NK-92 treated with Interleukin-12 subunit alpha and Interleukin-12 subunit beta, amount 100 ng/mL, for 24 hours (cell line): ENCODE measurements at regions not wholly inside any gene's neighbourhood (a gene's known extent, or its start where the extent isn't known, plus 50 kb on each side); places are given as distances from the start of the nearest gene placed in this dataset.

ENCODE experiments used
- DNase-seq: peaks from one replicate; lab custom pipeline; 2025; lab: John Stamatoyannopoulos, UW

DNA sequence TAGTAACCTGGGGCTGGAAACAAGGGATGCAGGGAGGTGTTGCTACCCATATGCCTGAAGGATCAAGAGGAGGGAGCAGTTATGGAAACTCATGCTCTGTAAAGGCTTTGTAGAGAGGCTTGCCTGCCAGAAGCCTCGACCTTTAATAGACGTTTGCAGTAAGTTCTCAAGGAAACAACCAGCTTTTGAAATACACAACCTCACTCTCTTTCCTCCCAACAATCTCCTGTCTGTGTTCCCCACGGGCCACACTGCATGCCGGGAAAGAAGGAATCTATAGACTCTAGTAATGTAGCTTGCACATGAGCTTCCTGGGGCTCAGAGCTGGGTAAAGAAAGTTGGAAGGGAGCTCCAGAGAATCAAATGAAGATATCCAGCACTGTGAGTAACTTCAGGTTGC lies 101.6 kb upstream of the PACRGL start:
- DNase-seq = no peak

- no peak for DNase-seq
Measured at GRCh38 chr4:20603671-20604313, 96.5 kb upstream of the PACRGL start.

DNA sequence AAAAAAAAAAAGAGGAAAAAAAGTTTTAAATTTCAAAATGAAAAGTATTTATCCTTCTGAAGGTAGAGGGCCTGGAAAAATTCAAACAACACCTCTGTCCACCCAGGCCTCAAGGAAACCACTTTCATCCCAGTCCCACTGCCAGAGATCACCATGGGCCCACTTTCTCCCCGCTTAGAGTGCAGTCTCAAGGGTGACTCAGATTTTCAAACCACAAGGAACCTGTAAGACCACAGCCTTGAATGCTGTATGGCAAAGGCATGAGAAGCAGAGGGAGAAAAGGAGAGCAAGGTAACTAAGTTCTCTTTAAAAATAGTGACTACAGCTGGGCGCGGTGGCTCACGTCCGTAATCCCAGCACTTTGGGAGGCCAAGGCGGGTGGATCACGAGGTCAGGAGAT lies 87.9 kb upstream of the PACRGL start:
- no peak for DNase-seq

DNA sequence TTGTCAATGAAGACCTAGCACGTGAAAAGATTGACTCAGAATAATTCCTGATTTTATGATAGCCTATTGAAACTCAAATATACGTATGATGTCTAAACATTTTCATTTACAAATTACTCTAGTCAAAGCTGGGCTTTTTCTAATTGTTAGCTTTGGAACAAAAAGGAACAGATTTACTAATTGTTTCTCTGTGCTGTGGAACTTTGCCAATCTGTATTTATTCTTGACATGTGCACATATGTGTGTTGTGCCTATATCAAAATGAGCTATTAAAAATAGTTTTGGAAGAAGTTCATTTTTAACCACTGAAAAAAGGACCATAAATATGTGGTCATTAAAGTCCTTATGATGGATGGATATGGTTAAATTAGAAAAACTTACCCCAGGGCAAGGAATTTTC lies 85.4 kb upstream of the PACRGL start:
- no peak for DNase-seq

DNA sequence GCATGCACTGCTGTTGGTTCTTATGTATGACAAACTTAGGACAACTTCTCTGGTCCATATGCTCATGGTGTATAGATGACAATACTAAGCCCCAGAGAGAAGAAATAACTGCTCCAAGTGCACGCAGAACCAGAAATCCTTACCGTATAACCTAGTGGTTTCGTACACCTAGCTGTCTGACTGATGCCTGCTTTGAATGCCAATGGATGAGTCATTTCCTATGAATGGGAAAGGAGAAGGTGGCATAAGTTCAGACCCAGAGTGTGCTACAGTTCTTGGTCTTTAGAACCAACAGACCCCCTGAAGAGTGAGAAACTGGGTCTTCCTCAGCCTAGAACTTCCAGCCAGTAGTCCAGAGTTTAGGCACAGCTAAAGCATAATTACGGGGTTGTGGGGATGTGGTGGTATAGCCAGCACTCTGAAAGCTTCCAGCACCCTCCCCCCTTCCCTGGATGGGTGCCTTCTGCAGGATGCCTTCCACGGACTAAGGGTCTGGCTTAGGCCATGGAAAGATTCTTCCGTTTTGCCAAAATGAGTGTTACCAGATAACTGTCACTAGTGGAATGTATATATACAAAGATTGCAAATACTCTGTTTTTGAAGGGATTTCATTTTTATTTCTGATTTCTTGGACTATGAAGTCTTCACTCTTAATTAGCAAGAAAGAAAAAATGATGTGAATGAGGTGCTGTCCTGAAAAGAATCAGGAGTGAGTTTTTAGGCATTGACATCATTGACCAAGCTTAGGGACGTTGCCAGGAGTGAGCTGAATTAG lies 84.6 kb upstream of the PACRGL start:
- no peak for DNase-seq

- DNase-seq = no peak
Measured at GRCh38 chr4:20616313-20616712, 83.9 kb upstream of the PACRGL start.

DNA sequence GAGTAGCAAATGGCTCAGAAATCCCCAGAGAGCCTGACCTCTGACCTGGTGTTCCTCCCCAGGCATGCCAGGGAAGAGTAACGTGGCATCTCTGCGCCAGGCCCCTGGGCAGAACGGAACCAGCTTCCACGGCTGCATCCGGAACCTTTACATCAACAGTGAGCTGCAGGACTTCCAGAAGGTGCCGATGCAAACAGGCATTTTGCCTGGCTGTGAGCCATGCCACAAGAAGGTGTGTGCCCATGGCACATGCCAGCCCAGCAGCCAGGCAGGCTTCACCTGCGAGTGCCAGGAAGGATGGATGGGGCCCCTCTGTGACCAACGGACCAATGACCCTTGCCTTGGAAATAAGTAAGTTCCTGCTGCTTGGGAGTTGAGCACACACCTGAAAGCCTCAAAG lies 83.4 kb upstream of the PACRGL start:
- no peak for DNase-seq

- DNase-seq = no peak
Measured at GRCh38 chr4:20617678-20618396, 82.4 kb upstream of the PACRGL start.

GRCh38 chr4:20618731-20619130 lies 81.5 kb upstream of the PACRGL start:
- DNase-seq = no peak

DNA sequence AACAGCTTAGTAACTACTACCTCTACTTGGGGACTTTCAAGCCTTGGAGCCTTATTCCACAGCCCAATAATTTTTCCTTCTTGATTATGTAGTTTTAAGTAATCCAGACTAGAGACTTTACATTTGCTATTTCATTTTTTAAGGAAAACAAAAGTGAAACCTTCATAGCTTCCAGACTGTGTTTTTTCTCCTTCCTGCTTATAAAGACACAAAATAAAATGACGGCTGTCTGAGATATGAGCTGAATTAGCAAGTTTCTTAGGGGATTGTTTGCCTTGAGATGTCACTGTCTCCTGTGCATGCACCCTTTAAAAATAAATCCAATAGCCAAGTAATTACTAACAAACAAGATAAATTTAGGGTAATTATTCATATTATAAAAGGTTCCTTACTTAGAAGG lies 78.8 kb upstream of the PACRGL start:
- no peak for DNase-seq

- no peak for DNase-seq
Measured at GRCh38 chr4:20622701-20623100, 77.6 kb upstream of the PACRGL start.

- no peak for DNase-seq
Measured at GRCh38 chr4:20623939-20624338, 76.3 kb upstream of the PACRGL start.

DNA sequence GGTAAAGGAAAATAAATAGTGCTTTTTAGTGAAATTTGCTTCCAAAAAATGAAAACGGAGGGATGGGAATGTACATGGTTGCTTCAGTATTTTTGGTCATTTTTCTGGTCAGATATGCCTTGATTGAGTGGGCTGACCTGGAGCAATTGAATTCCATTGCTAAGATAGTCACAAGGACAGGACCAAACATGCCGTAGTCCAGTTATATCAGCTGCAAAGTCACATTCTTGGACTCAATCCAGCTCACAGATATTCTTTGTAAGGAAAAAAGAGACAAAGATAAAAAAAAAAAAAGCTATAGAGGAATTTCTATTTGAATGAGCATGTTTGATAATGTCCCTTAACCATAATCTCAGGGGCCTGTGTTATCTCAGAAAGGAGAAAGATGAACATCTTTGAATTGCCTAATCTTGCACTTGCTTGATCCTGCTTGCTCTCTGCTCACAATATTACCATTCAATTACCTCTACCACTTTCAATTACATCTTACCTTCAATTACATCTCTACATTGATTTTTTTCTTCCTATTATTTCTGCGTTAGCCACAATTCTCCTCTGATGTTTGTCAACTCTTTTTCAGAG lies 75.4 kb upstream of the PACRGL start:
- no peak for DNase-seq

DNA sequence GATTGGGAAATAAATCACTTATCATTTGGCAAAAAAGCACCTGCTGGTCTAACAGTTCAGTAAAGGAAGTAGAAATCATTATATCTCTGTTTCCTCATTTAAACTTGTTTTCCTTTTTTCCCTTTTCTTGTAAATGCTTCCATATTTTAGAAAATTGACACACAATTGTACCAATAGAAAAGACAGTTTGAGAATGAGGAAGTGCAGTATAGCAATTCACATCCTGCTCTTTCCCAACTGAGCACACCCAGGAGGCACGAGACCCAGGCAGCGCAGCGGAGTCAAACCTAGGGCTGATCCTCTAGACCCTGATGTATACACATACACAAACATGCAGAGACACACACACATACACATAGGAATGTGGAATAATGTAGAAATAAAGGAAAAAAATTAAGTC lies 74.8 kb upstream of the PACRGL start:
- DNase-seq = no peak

DNA sequence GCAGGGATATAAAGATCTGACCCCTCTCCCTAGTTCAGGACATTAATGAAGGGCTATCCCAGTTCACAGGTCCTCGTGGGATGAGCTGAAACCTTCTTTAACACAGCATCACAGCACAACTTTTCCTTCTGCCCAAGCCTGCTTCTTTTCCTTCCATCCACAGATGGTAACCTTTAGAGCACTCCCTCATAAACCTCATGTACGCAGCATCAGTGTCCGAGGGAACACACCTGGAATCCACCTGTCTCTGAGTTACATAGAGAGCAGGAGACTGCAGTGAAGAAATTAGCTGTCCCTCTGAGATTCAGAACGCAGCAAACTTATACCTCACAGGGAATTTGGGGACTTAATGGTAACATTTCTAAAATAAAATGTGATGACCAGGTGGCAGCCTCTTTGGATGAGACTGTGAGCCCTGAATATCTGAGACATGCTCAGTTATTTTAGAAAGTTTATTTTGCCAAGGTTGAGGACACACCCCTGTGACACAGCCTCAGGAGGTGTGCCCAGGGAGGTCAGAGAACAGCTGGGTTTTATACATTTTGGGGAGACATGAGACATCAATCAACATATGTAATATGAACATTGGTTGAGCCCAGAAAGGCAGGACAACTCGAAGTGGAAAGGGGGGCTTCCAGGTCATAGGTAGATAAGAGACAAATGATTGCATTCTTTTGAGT lies 73.8 kb upstream of the PACRGL start:
- no peak for DNase-seq

DNA sequence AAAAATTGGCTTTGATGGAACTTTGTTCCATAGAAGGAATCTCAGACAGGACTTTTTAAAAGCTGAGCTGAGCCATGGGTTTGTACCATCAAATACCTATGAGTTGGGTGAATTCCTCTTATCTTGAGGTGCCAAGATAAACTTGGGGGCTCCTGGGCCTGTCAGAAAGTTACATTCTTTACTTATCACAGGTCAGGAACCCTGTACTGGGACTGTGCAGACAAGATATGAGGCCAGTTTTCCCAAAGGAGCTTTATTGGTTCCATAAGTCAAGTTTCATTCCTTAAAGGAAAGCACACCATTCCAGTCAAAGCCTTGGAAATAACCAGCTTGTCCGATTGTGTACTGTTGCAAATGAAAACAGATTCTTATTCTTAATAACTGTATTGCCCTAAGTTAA lies 72.4 kb upstream of the PACRGL start:
- DNase-seq = no peak

DNA sequence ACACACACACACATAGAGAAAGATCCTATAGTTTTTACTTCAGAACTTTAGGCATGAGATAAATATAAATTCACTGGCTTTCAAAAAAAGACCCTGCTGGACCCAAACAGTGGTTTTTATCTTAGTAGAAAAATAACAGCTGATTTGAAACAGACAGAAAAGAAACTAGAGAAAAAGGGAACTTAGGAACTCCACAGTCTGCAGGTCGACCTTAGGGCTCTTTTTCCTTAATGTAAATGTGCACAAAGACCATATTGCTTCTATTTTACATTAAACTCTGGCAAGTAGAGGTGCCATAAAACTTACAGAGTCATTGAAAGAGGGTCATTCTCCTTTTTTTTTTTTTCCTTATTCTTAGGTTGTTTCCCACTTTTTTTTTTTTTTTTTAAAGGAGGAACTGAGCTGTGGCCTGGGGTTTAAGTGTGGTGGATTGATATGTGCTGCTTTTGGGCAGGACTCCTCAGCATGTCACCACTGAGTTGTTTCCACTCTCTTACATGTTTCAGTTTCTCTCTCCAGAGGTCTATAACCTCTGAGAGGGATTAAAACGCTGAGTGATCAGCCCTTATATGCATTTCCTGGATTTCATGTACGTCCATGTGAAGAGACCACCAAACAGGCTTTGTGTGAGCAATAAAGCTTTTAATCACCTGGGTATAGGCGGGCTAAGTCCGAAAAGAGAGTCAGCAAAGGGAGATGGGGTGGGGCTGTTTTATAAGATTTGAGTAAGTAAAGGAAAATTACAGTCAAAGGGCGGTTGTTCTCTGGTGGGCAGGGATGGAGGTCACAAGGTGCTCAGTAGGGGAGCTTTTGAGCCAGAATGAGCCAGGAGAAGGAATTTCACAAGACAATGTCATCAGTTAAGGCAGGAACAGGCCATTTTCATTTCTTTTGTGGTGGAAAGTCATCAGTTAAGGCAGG lies 70.8 kb upstream of the PACRGL start:
- no peak for DNase-seq

DNA sequence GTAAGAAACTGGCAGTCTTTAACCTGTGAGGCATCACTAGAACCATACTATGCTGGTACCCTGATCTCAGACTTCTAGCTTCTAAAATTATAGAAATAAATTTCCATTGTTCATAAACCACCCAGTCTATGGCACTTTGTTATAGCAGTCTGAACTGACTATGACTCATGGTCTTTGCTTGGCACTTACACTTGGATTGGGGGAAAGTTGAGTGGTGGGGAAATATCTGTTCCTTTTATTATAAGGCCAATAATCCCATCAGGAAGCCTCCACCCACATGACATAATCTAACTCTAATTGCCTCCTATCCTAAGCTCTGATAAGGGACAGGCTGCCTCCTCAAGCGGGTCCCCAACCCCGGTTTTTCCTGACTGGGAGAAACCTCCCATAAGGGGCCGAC lies 61.4 kb upstream of the PACRGL start:
- no peak for DNase-seq

DNA sequence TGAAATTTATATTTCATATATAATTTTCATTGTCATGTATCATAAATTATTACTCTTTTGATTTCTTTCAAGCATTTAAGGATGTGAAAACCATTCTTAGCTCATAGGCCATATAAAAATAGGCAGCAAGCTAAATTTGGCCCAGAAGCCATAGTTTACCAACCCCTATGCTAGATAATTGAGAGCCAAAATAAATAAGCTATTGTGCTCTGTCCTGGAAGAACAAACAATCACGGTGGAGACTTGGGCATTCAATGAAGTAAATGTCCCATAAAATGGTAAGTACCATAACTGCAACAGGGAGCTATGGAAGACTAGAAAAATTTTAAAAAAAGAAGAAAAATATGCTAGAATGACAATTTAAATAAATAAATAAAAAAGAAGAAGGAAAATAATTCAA lies 60.9 kb upstream of the PACRGL start:
- no peak for DNase-seq

DNA sequence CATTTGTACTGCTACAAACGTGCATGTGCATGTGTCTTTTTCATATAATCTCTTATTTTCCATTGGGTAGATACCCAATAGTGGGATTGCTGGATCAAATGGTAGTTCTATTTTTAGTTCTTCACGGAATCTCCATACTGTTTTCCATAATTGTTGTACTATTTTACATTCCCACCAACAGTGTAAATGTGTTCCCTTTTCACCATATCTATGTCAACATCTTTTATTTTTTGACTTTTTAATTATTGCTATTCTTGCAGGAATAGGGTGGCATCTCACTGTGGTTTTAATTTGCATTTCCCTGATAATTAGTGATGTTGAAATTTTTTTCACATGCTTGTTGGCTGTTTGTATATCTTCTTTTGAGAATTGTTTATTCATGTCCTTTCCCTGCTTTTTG lies 59.3 kb upstream of the PACRGL start:
- no peak for DNase-seq

DNA sequence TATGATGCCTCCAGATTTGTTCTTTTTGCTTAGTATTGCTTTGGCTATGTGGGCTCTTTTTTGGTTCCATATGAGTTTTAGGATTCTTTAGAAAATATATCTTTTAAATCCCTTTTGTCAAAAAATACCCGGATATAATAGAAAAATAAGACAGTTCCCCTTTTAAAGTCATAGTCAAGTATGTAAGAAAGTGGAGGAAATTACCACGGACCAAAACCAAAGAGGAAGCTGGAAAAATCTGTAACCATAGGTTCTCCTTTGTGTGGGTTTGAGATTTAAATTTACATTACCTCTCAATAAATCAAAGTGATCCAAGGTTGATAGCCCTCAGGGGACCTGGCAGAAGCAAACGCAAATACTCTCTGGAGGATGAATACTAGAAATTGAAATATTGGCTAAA lies 58.3 kb upstream of the PACRGL start:
- no peak for DNase-seq
